Ishikawa (cell line): ENCODE measurements at regions not wholly inside any gene's neighbourhood (a gene's known extent, or its start where the extent isn't known, plus 50 kb on each side); places are given as distances from the start of the nearest gene placed in this dataset.

Experiments used
- CEBPB ChIP-seq: IDR thresholded peaks from 2 replicates; pipeline ENCODE4 v1.6.1; 2012
- CREB1 ChIP-seq: IDR thresholded peaks from 2 replicates; pipeline ENCODE4 v1.6.1; 2012; ENCODE audit warnings: low read depth
- EGR1 ChIP-seq: IDR thresholded peaks from 2 replicates; pipeline ENCODE4 v1.6.1; 2012
- EP300 ChIP-seq: IDR thresholded peaks from 2 replicates; pipeline ENCODE4 v1.6.1; 2012; ENCODE audit warnings: borderline replicate concordance
- FOXM1 ChIP-seq: IDR thresholded peaks from 2 replicates; pipeline ENCODE4 v1.6.1; 2012; ENCODE audit warnings: low read depth, borderline replicate concordance
- NFIC ChIP-seq: IDR thresholded peaks from 2 replicates; pipeline ENCODE4 v1.6.1; 2012
- RAD21 ChIP-seq: IDR thresholded peaks from 2 replicates; pipeline ENCODE4 v1.6.1; 2012; ENCODE audit warnings: low read depth
- REST ChIP-seq: IDR thresholded peaks from 2 replicates; pipeline ENCODE4 v1.6.1; 2012; ENCODE audit warnings: low read depth, mild to moderate bottlenecking
- TAF1 ChIP-seq: IDR thresholded peaks from 2 replicates; pipeline ENCODE4 v1.6.1; 2012; ENCODE audit warnings: low read depth, mild to moderate bottlenecking
- TCF12 ChIP-seq: IDR thresholded peaks from 2 replicates; pipeline ENCODE4 v1.6.1; 2012; ENCODE audit warnings: low read depth
- TEAD4 ChIP-seq: IDR thresholded peaks from 2 replicates; pipeline ENCODE4 v1.6.1; 2012
- USF1 ChIP-seq: IDR thresholded peaks from 2 replicates; pipeline ENCODE4 v1.6.1; 2012
- YY1 ChIP-seq: IDR thresholded peaks from 2 replicates; pipeline ENCODE4 v1.6.1; 2012; ENCODE audit warnings: low read depth
- ZBTB7A ChIP-seq: IDR thresholded peaks from 2 replicates; pipeline ENCODE4 v1.6.1; 2012; ENCODE audit warnings: low read depth
- TF ChIP-seq, protein P1 (sequence below): IDR thresholded peaks from 2 replicates; pipeline ENCODE4 v1.6.1; 2012

- TF ChIP-seq, protein P1, sequence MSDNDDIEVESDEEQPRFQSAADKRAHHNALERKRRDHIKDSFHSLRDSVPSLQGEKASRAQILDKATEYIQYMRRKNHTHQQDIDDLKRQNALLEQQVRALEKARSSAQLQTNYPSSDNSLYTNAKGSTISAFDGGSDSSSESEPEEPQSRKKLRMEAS, result no peak
- no peak for TF ChIP-seq EGR1
- TF ChIP-seq RAD21, result no peak
Observed at GRCh38 chr6:159522877-159523547, 170.0 kb downstream of the SOD2 start.

DNA sequence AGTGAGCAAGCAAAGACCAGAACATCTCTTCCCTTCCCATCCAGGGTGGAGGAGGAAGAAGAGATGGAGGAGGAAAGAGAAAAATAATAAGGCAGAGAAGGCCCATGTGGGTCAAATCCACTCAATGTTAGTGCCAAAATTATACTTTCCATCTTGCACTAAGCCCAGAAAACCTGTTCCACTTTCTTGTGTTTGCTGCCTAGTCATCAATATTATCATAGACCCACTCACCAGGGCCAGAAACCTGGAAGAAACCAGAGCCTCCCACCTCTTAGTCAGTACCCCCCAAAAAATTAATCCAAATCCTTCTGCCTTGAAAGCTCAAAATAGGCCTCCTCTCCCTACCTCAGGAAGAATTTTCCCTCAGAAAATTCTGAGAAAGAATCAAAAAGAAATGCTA lies 171.1 kb downstream of the SOD2 start:
- no peak for TF ChIP-seq CREB1
- no peak for TF ChIP-seq CEBPB
- TF ChIP-seq, protein P1, result no peak
- no peak for TF ChIP-seq ZBTB7A
- TF ChIP-seq TAF1, result no peak
- no peak for TF ChIP-seq NFIC
- no peak for TF ChIP-seq USF1
- no peak for TF ChIP-seq TCF12
- no peak for TF ChIP-seq FOXM1
- TF ChIP-seq TEAD4, result no peak
- TF ChIP-seq EGR1, result no peak
- no peak for TF ChIP-seq EP300
- no peak for TF ChIP-seq YY1
- TF ChIP-seq REST, result no peak
- no peak for TF ChIP-seq RAD21

- TF ChIP-seq RAD21 (no peak), ZBTB7A (no peak)
Observed at GRCh38 chr6:159520002-159520401, 173.0 kb downstream of the SOD2 start.

DNA sequence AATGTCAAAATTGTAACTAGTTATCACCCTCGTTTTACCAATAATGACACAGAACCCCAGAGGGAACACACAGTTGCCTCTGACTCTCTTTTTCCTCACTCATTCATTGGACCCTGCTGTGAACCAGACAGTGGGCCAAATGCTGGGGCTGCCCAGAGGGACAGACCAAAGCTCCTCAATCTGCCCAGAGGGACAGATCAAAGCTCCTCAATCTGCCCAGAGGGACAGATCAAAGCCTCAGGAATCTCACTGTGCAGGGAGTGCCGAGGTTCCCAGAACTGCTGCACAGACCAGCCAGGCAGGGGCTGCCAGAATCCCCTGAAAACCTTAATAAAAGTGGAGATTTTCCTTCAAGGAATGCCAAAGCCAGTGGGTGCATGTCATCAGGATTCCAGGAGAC lies 179.1 kb downstream of the SOD2 start:
- TF ChIP-seq, protein P1, result no peak
- TF ChIP-seq YY1 (no peak), RAD21 (no peak), REST (no peak), EP300 (no peak), FOXM1 (no peak), ZBTB7A (no peak), TAF1 (no peak), CEBPB (no peak), USF1 (no peak), EGR1 (no peak), CREB1 (no peak), TCF12 (no peak), NFIC (no peak), TEAD4 (no peak)

DNA sequence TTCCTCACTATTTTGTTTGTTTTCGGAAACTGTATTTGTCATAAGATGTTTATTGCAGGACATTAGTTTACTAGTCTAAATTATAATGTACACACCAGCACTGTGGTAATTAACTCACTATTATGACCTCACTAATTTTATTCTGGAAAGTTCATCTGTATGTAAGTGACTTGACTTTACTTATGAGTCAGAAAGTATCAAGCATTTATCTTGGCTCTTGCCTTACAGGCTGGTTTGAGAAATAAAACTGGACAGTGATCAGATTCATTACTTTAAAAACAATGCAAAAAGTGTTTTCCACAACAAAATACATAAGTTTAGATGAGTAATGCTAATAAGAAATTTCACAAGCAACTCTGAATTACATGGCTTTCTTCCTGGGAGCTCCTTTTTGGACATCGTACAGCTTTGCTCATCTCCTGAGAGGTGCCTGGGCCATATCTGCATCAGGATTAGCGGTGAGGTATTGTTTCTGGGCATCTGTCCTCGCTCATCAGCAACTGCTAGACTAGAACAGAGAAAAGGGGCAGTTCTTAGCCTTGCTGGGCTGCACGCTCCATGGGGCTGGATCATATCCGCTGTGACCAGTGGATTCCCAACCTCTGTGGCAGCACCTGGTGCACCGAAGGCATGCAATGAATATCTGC lies 179.8 kb downstream of the SOD2 start:
- no peak for TF ChIP-seq REST
- no peak for TF ChIP-seq RAD21
